HEK293 (cell line): ENCODE measurements at regions not wholly inside any gene's neighbourhood (a gene's known extent, or its start where the extent isn't known, plus 50 kb on each side); places are given as distances from the start of the nearest gene placed in this dataset.

ENCODE experiments used
- CTCF ChIA-PET: fragments of 350-600 bp; formaldehyde crosslinking; extraction: SDS; loops from one replicate; lab custom pipeline; 2021; ENCODE audit warnings: antibody characterized with exemption; lab: Yijun Ruan, JAX
- POLR2A ChIA-PET: fragments of 300-600 bp; formaldehyde crosslinking; extraction: SDS; loops from one replicate; lab custom pipeline; 2020; ENCODE audit warnings: antibody characterized with exemption, inconsistent platforms; lab: Yijun Ruan, JAX
- H3K27ac ChIP-seq: fragments of 200-500 bp; sonication (Bioruptor generic); 2 replicates; pipeline ENCODE4 v1.5.1; 2014; ENCODE audit warnings: low read depth, low read length, control low read depth, inconsistent platforms; ENCODE audit errors: extremely low read depth
- H3K36me3 ChIP-seq, 2 experiments: fragments of 200-500 bp in 1 of 2; sonication (Bioruptor generic) in 1 of 2; 1 replicate in 1 of 2; 2 replicates in 1 of 2; pipeline ENCODE4 v1.5.1; 2014 to 2017; ENCODE audit warnings: inconsistent platforms in 2 of 2, low read length in 2 of 2; ENCODE audit not compliant: control insufficient read depth in 2 of 2, insufficient read depth in 1 of 2
- H3K4me1 ChIP-seq: fragments of 200-500 bp; sonication (Bioruptor generic); 2 replicates; pipeline ENCODE4 v1.5.1; 2014; ENCODE audit warnings: mild to moderate bottlenecking, low read length, inconsistent platforms; ENCODE audit not compliant: control insufficient read depth, insufficient read depth
- H3K4me3 ChIP-seq: 2 replicates; pipeline ENCODE4 v1.5.1; 2011; ENCODE audit warnings: low read depth, mild to moderate bottlenecking, control low read depth, low read length, moderate library complexity
- H3K9me3 ChIP-seq: fragments of 200-500 bp; sonication (Bioruptor generic); 2 replicates; pipeline ENCODE4 v1.5.1; 2014; ENCODE audit warnings: low read depth, low read length, inconsistent platforms; ENCODE audit not compliant: control insufficient read depth, insufficient read depth
- KLF1 ChIP-seq: fragments of 450-650 bp; formaldehyde crosslinking; IDR thresholded peaks from 2 replicates; pipeline ENCODE4 v1.5.1; 2016; ENCODE audit warnings: missing biosample characterization, missing genetic modification characterization
- MZF1 ChIP-seq: fragments of 450-650 bp; formaldehyde crosslinking; IDR thresholded peaks from 2 replicates; pipeline ENCODE4 v1.5.1; 2017; ENCODE audit warnings: missing biosample characterization, missing genetic modification characterization, borderline replicate concordance
- YY2 ChIP-seq: fragments of 450-650 bp; formaldehyde crosslinking; IDR thresholded peaks from 2 replicates; pipeline ENCODE4 v1.5.1; 2016; ENCODE audit warnings: missing biosample characterization, missing genetic modification characterization
- ZNF114 ChIP-seq: fragments of 450-650 bp; formaldehyde crosslinking; IDR thresholded peaks from 2 replicates; pipeline ENCODE4 v1.5.0; 2017; ENCODE audit warnings: missing biosample characterization, missing genetic modification characterization
- ZNF132 ChIP-seq: fragments of 450-650 bp; formaldehyde crosslinking; IDR thresholded peaks from 2 replicates; pipeline ENCODE4 v1.5.1; 2017; ENCODE audit warnings: missing biosample characterization, missing genetic modification characterization, borderline replicate concordance
- ZNF133 ChIP-seq: fragments of 450-650 bp; formaldehyde crosslinking; IDR thresholded peaks from 2 replicates; pipeline ENCODE4 v1.5.1; 2016; ENCODE audit warnings: missing biosample characterization, missing genetic modification characterization
- ZNF266 ChIP-seq: fragments of 450-650 bp; formaldehyde crosslinking; IDR thresholded peaks from 2 replicates; pipeline ENCODE4 v1.5.1; 2016; ENCODE audit warnings: missing biosample characterization, missing genetic modification characterization, low read depth
- ZNF292 ChIP-seq: fragments of 450-650 bp; formaldehyde crosslinking; IDR thresholded peaks from 2 replicates; pipeline ENCODE4 v1.5.1; 2016; ENCODE audit warnings: low read depth, missing biosample characterization, missing genetic modification characterization, borderline replicate concordance
- ZNF366 ChIP-seq: fragments of 450-650 bp; formaldehyde crosslinking; conservative IDR thresholded peaks from 2 replicates; pipeline ENCODE4 v1.5.1; 2016; ENCODE audit warnings: missing biosample characterization, missing genetic modification characterization
- ZNF433 ChIP-seq: fragments of 450-650 bp; formaldehyde crosslinking; IDR thresholded peaks from 2 replicates; pipeline ENCODE4 v1.5.1; 2016; ENCODE audit warnings: missing biosample characterization, missing genetic modification characterization, low read depth
- ZNF548 ChIP-seq: fragments of 450-650 bp; formaldehyde crosslinking; IDR thresholded peaks from 2 replicates; pipeline ENCODE4 v1.5.1; 2016; ENCODE audit warnings: missing biosample characterization, missing genetic modification characterization
- ZNF600 ChIP-seq: fragments of 450-650 bp; formaldehyde crosslinking; IDR thresholded peaks from 2 replicates; pipeline ENCODE4 v1.5.1; 2016; ENCODE audit warnings: missing biosample characterization, missing genetic modification characterization
- ZNF624 ChIP-seq: fragments of 450-650 bp; formaldehyde crosslinking; IDR thresholded peaks from 2 replicates; pipeline ENCODE4 v1.5.1; 2017; ENCODE audit warnings: missing biosample characterization, missing genetic modification characterization
- ZNF747 ChIP-seq: fragments of 450-650 bp; formaldehyde crosslinking; IDR thresholded peaks from 2 replicates; pipeline ENCODE4 v1.5.1; 2016; ENCODE audit warnings: missing biosample characterization, missing genetic modification characterization
- ZNF768 ChIP-seq: fragments of 450-650 bp; formaldehyde crosslinking; IDR thresholded peaks from 2 replicates; pipeline ENCODE4 v1.5.1; 2018; ENCODE audit warnings: missing biosample characterization, mild to moderate bottlenecking, missing genetic modification characterization
- ZNF837 ChIP-seq: fragments of 450-650 bp; formaldehyde crosslinking; IDR thresholded peaks from 2 replicates; pipeline ENCODE4 v1.5.1; 2016; ENCODE audit warnings: missing biosample characterization, missing genetic modification characterization
- ZNF843 ChIP-seq: fragments of 450-650 bp; formaldehyde crosslinking; IDR thresholded peaks from 2 replicates; pipeline ENCODE4 v1.5.1; 2016; ENCODE audit warnings: missing biosample characterization, missing genetic modification characterization
- ZXDB ChIP-seq: fragments of 450-650 bp; formaldehyde crosslinking; IDR thresholded peaks from 2 replicates; pipeline ENCODE4 v1.5.1; 2016; ENCODE audit warnings: missing biosample characterization, missing genetic modification characterization
- TF ChIP-seq, protein P1 (sequence below): fragments of 450-650 bp; formaldehyde crosslinking; IDR thresholded peaks from 2 replicates; pipeline ENCODE4 v1.5.1; 2017; ENCODE audit warnings: missing biosample characterization, missing genetic modification characterization
- TF ChIP-seq, protein P2 (sequence below): fragments of 450-650 bp; formaldehyde crosslinking; IDR thresholded peaks from 2 replicates; pipeline ENCODE4 v1.5.1; 2016; ENCODE audit warnings: missing biosample characterization, missing genetic modification characterization
- TF ChIP-seq, protein P3 (sequence below): fragments of 450-650 bp; formaldehyde crosslinking; IDR thresholded peaks from 2 replicates; pipeline ENCODE4 v1.5.1; 2016; ENCODE audit warnings: missing biosample characterization, missing genetic modification characterization
- TF ChIP-seq, protein P4 (sequence below): fragments of 450-650 bp; formaldehyde crosslinking; IDR thresholded peaks from 2 replicates; pipeline ENCODE4 v1.5.1; 2016; ENCODE audit warnings: missing biosample characterization, missing genetic modification characterization
- TF ChIP-seq, protein P5 (sequence below): IDR thresholded peaks from 2 replicates; pipeline ENCODE4 v1.6.1; 2011; ENCODE audit warnings: mild to moderate bottlenecking, low read depth, low read length, borderline replicate concordance
- TF ChIP-seq, protein P6 (sequence below): fragments of 450-650 bp; formaldehyde crosslinking; conservative IDR thresholded peaks from 2 replicates; pipeline ENCODE4 v1.5.1; 2016; ENCODE audit warnings: low read depth, missing biosample characterization, missing genetic modification characterization

DNA sequence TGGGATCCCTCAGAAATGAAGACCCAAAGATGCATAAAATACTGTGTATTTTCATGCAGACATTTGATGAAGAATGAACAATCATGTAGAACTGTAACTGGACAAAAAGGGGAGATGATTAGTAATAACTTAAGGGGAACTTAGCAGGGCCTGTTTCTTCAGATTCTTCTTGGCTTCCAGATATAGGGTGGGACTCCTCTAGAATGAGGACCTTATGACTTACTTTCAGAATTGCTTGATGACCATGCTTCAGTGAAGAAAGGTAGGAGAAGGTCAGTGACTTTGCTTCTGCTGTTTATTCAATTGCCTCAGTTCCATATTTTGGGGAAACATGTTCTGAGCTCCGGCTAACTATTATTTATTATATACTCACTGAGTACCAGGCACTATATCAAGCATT is 580.8 kb downstream of the CENPC start:
- CTCF ChIA-PET = no interaction called here
- POLR2A ChIA-PET = no interaction called here
- no peak overlapping the region for H3K4me3 ChIP-seq
- H3K27ac ChIP-seq = no peak overlapping the region
- no peaks in the 10 kb centered on the region for H3K4me1 ChIP-seq
- TF ChIP-seq ZNF843 (tag by site-specific recombination) (no peak), ZNF548 (tag by site-specific recombination) (no peak), ZNF114 (no peak), ZNF747 (tag by site-specific recombination) (no peak), ZNF624 (no peak), ZNF133 (tag by site-specific recombination) (no peak), ZNF768 (tag by site-specific recombination) (no peak), ZNF366 (tag by site-specific recombination) (no peak), ZNF292 (tag by site-specific recombination) (no peak), KLF1 (tag by site-specific recombination) (no peak)
- TF ChIP-seq, protein P1, sequence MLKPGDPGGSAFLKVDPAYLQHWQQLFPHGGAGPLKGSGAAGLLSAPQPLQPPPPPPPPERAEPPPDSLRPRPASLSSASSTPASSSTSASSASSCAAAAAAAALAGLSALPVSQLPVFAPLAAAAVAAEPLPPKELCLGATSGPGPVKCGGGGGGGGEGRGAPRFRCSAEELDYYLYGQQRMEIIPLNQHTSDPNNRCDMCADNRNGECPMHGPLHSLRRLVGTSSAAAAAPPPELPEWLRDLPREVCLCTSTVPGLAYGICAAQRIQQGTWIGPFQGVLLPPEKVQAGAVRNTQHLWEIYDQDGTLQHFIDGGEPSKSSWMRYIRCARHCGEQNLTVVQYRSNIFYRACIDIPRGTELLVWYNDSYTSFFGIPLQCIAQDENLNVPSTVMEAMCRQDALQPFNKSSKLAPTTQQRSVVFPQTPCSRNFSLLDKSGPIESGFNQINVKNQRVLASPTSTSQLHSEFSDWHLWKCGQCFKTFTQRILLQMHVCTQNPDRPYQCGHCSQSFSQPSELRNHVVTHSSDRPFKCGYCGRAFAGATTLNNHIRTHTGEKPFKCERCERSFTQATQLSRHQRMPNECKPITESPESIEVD (tag by site-specific recombination) = no peak
- TF ChIP-seq, protein P2, sequence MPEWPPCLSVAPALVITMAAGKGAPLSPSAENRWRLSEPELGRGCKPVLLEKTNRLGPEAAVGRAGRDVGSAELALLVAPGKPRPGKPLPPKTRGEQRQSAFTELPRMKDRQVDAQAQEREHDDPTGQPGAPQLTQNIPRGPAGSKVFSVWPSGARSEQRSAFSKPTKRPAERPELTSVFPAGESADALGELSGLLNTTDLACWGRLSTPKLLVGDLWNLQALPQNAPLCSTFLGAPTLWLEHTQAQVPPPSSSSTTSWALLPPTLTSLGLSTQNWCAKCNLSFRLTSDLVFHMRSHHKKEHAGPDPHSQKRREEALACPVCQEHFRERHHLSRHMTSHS (tag by site-specific recombination) = no peak
- H3K36me3 ChIP-seq = no peaks in the 10 kb centered on the region
- H3K9me3 ChIP-seq = no peaks in the 10 kb centered on the region

DNA sequence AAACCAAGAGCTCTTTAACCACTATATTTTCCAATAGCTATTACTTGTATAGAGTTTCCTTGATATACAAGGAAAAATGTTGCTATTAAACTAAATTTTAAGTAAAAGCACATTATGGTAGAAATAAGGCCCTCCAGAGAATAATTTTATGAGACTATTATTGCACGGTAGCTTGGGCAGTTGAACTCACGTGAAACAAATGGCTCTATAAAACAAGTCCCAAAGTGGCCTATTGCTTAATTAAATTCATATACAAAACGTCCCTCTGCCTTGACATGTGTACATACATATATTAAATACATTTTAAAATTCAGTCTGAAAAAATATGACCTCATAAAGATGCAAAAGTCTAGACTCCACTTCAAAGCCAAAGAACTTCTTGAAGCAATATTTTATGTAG is 582.2 kb downstream of the CENPC start:
- POLR2A ChIA-PET = no interaction called here
- H3K27ac ChIP-seq = no peak overlapping the region
- no peaks in the 10 kb centered on the region for H3K9me3 ChIP-seq
- H3K4me3 ChIP-seq = no peak overlapping the region
- CTCF ChIA-PET = no interaction called here
- no peaks in the 10 kb centered on the region for H3K36me3 ChIP-seq
- no peaks in the 10 kb centered on the region for H3K4me1 ChIP-seq
- TF ChIP-seq MZF1 (no peak), ZNF266 (no peak), ZXDB (tag by site-specific recombination) (no peak), ZNF624 (no peak), ZNF433 (tag by site-specific recombination) (no peak), ZNF837 (tag by site-specific recombination) (no peak), ZNF132 (no peak), ZNF600 (tag by site-specific recombination) (no peak), YY2 (tag by site-specific recombination) (no peak)
- TF ChIP-seq, protein P3, sequence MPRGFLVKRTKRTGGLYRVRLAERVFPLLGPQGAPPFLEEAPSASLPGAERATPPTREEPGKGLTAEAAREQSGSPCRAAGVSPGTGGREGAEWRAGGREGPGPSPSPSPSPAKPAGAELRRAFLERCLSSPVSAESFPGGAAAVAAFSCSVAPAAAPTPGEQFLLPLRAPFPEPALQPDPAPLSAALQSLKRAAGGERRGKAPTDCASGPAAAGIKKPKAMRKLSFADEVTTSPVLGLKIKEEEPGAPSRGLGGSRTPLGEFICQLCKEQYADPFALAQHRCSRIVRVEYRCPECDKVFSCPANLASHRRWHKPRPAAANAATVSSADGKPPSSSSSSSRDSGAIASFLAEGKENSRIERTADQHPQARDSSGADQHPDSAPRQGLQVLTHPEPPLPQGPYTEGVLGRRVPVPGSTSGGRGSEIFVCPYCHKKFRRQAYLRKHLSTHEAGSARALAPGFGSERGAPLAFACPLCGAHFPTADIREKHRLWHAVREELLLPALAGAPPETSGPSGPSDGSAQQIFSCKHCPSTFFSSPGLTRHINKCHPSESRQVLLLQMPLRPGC (tag by site-specific recombination) = no peak
- TF ChIP-seq, protein P4, sequence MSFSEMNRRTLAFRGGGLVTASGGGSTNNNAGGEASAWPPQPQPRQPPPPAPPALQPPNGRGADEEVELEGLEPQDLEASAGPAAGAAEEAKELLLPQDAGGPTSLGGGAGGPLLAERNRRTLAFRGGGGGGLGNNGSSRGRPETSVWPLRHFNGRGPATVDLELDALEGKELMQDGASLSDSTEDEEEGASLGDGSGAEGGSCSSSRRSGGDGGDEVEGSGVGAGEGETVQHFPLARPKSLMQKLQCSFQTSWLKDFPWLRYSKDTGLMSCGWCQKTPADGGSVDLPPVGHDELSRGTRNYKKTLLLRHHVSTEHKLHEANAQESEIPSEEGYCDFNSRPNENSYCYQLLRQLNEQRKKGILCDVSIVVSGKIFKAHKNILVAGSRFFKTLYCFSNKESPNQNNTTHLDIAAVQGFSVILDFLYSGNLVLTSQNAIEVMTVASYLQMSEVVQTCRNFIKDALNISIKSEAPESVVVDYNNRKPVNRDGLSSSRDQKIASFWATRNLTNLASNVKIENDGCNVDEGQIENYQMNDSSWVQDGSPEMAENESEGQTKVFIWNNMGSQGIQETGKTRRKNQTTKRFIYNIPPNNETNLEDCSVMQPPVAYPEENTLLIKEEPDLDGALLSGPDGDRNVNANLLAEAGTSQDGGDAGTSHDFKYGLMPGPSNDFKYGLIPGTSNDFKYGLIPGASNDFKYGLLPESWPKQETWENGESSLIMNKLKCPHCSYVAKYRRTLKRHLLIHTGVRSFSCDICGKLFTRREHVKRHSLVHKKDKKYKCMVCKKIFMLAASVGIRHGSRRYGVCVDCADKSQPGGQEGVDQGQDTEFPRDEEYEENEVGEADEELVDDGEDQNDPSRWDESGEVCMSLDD (tag by site-specific recombination) = no peak
- TF ChIP-seq, protein P5, sequence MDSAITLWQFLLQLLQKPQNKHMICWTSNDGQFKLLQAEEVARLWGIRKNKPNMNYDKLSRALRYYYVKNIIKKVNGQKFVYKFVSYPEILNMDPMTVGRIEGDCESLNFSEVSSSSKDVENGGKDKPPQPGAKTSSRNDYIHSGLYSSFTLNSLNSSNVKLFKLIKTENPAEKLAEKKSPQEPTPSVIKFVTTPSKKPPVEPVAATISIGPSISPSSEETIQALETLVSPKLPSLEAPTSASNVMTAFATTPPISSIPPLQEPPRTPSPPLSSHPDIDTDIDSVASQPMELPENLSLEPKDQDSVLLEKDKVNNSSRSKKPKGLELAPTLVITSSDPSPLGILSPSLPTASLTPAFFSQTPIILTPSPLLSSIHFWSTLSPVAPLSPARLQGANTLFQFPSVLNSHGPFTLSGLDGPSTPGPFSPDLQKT = no peak
- TF ChIP-seq, protein P6, sequence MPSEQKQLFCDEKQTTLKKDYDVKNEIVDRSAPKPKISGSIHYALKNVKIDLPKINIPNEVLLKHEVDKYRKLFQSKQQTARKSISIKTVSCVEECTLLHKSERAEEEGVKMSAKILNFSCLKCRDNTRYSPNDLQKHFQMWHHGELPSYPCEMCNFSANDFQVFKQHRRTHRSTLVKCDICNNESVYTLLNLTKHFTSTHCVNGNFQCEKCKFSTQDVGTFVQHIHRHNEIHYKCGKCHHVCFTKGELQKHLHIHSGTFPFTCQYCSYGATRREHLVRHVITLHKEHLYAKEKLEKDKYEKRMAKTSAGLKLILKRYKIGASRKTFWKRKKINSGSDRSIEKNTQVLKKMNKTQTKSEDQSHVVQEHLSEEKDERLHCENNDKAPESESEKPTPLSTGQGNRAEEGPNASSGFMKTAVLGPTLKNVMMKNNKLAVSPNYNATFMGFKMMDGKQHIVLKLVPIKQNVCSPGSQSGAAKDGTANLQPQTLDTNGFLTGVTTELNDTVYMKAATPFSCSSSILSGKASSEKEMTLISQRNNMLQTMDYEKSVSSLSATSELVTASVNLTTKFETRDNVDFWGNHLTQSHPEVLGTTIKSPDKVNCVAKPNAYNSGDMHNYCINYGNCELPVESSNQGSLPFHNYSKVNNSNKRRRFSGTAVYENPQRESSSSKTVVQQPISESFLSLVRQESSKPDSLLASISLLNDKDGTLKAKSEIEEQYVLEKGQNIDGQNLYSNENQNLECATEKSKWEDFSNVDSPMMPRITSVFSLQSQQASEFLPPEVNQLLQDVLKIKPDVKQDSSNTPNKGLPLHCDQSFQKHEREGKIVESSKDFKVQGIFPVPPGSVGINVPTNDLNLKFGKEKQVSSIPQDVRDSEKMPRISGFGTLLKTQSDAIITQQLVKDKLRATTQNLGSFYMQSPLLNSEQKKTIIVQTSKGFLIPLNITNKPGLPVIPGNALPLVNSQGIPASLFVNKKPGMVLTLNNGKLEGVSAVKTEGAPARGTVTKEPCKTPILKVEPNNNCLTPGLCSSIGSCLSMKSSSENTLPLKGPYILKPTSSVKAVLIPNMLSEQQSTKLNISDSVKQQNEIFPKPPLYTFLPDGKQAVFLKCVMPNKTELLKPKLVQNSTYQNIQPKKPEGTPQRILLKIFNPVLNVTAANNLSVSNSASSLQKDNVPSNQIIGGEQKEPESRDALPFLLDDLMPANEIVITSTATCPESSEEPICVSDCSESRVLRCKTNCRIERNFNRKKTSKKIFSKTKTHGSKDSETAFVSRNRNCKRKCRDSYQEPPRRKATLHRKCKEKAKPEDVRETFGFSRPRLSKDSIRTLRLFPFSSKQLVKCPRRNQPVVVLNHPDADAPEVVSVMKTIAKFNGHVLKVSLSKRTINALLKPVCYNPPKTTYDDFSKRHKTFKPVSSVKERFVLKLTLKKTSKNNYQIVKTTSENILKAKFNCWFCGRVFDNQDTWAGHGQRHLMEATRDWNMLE (tag by site-specific recombination) = no peak
